GM23338 (cell line): ENCODE measurements at regions not wholly inside any gene's neighbourhood (a gene's known extent, or its start where the extent isn't known, plus 50 kb on each side); places are given as distances from the start of the nearest gene placed in this dataset.
"Not testable (repeated sequence)": the region's sequence is repeated elsewhere in the genome, so short reads cannot be mapped to it uniquely, and the experiment has no call there.

ENCODE experiments used
- ATAC-seq: fragments of 200-7000 bp; cut with Tn5 transposase; 3 replicates; pipeline ENCODE4 v1.9.1; 2020
- DNase-seq: peaks from one replicate; pipeline ENCODE4 v3.0.0-alpha.2; 2015; ENCODE audit warnings: low spot score
- H2AFZ ChIP-seq: fragments of 200-600 bp; sonication (generic); 2 replicates; pipeline ENCODE4 v1.8.0; 2016; ENCODE audit warnings: antibody characterized with exemption, mild to moderate bottlenecking, moderate library complexity
- H3F3A ChIP-seq: fragments of 200-600 bp; sonication (generic); replicated peaks from 2 replicates; pipeline ENCODE4 v1.8.0; 2017; ENCODE audit warnings: antibody characterized with exemption, mixed run types, low read depth
- H3K27ac ChIP-seq: fragments of 200-600 bp; sonication (generic); 2 replicates; pipeline ENCODE4 v1.6.1; 2016; ENCODE audit warnings: low read depth
- H3K27me3 ChIP-seq: fragments of 200-600 bp; sonication (generic); 2 replicates; pipeline ENCODE4 v1.8.0; 2016; ENCODE audit warnings: mild to moderate bottlenecking, mixed run types, moderate library complexity; ENCODE audit not compliant: insufficient read depth
- H3K36me3 ChIP-seq: fragments of 200-600 bp; sonication (generic); 2 replicates; pipeline ENCODE4 v1.8.0; 2016; ENCODE audit warnings: mild to moderate bottlenecking; ENCODE audit not compliant: insufficient read depth
- H3K4me1 ChIP-seq: fragments of 200-600 bp; sonication (generic); 2 replicates; pipeline ENCODE4 v1.8.0; 2016; ENCODE audit warnings: mild to moderate bottlenecking, moderate library complexity; ENCODE audit not compliant: insufficient read depth
- H3K4me2 ChIP-seq: fragments of 200-600 bp; sonication (generic); 2 replicates; pipeline ENCODE4 v1.7.1; 2017; ENCODE audit warnings: mixed run types
- H3K4me3 ChIP-seq: fragments of 200-600 bp; sonication (generic); 2 replicates; pipeline ENCODE4 v1.6.1; 2016; ENCODE audit warnings: mixed run types
- H3K79me2 ChIP-seq: fragments of 200-600 bp; sonication (generic); replicated peaks from 2 replicates; pipeline ENCODE4 v1.8.0; 2017; ENCODE audit warnings: mild to moderate bottlenecking; ENCODE audit not compliant: insufficient read depth
- H3K9me2 ChIP-seq: fragments of 200-600 bp; sonication (generic); 2 replicates; pipeline ENCODE4 v1.8.0; 2017; ENCODE audit not compliant: insufficient read depth
- H4K20me1 ChIP-seq: fragments of 200-600 bp; sonication (generic); replicated peaks from 2 replicates; pipeline ENCODE4 v1.8.0; 2017; ENCODE audit warnings: mild to moderate bottlenecking; ENCODE audit not compliant: insufficient read depth
- H3K27ac Mint-ChIP-seq: 2 replicates; pipeline ENCODE4 v1.8.0; 2020; ENCODE audit warnings: inconsistent platforms, mild to moderate bottlenecking, moderate library complexity, mixed read lengths
- H3K27me3 Mint-ChIP-seq: 3 replicates; pipeline ENCODE4 v1.8.0; 2022; ENCODE audit warnings: low read depth, mild to moderate bottlenecking, moderate library complexity, mixed read lengths, inconsistent platforms; ENCODE audit not compliant: insufficient read depth, poor library complexity
- H3K36me3 Mint-ChIP-seq: 3 replicates; pipeline ENCODE4 v1.8.0; 2021; ENCODE audit warnings: low read depth, mild to moderate bottlenecking, inconsistent platforms, moderate library complexity, mixed read lengths
- H3K4me1 Mint-ChIP-seq: 3 replicates; pipeline ENCODE4 v1.8.0; 2020; ENCODE audit warnings: mild to moderate bottlenecking, inconsistent platforms, mixed read lengths
- H3K4me3 Mint-ChIP-seq: 3 replicates; pipeline ENCODE4 v1.8.0; 2021; ENCODE audit warnings: moderate library complexity, mild to moderate bottlenecking, inconsistent platforms, mixed read lengths
- H3K9me3 Mint-ChIP-seq: 3 replicates; pipeline ENCODE4 v1.8.0; 2020; ENCODE audit warnings: moderate library complexity, mild to moderate bottlenecking, inconsistent platforms, mixed read lengths
- CREB1 ChIP-seq: fragments of 250-450 bp; sonication (Bioruptor Pico); IDR thresholded peaks from 2 replicates; pipeline ENCODE4 v1.5.0; 2020; ENCODE audit warnings: low read depth, mild to moderate bottlenecking, moderate library complexity
- EZH2phosphoT487 ChIP-seq: fragments of 200-600 bp; sonication (generic); IDR thresholded peaks from one replicate; pipeline ENCODE4 v1.8.1; 2018; ENCODE audit warnings: antibody characterized with exemption; ENCODE audit not compliant: unreplicated experiment
- JUNB ChIP-seq: IDR thresholded peaks from one replicate; pipeline ENCODE4 v1.6.1; 2016; ENCODE audit warnings: antibody characterized with exemption; ENCODE audit not compliant: unreplicated experiment
- POLR2AphosphoS5 ChIP-seq: IDR thresholded peaks from 2 replicates; pipeline ENCODE4 v1.6.1; 2016; ENCODE audit warnings: antibody characterized with exemption, low read depth
- ZNF114 ChIP-seq: fragments of 250-450 bp; sonication (Bioruptor Pico); IDR thresholded peaks from 2 replicates; pipeline ENCODE4 v1.5.0; 2020; ENCODE audit warnings: mild to moderate bottlenecking, moderate library complexity
- TF ChIP-seq, protein P1 (sequence below): fragments of 250-450 bp; sonication (Bioruptor Pico); IDR thresholded peaks from 2 replicates; pipeline ENCODE4 v1.5.0; 2020; ENCODE audit warnings: mild to moderate bottlenecking, moderate library complexity
- TF ChIP-seq, protein P2 (sequence below), 2 experiments: fragments of 200-600 bp in 1 of 2; sonication (generic) in 1 of 2; conservative IDR thresholded peaks; 2 replicates each; pipeline versions ENCODE4 v1.5.1 to v1.6.1; 2016 to 2017; ENCODE audit warnings: antibody characterized with exemption in 2 of 2, low read depth in 2 of 2, mild to moderate bottlenecking in 2 of 2, moderate library complexity in 1 of 2

DNA sequence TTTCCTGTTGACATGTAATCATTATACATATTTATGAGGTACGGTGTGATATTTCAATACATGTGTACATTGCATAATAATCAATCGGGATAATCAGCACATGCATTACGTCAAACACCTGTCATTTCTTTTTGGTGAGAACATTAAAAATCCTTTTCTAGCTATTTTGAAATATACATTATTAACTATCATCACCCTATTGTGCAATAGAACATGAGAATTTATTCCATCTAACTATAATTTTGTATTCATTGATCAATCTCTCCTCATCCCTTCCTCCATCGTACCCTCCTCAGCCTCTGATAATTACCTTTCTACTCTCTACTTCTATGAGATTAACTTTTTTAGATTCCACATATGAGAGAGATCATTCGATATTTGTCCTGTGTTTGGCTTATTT lies 170.9 kb upstream of the GHR start (continued):
- TF ChIP-seq, protein P1, sequence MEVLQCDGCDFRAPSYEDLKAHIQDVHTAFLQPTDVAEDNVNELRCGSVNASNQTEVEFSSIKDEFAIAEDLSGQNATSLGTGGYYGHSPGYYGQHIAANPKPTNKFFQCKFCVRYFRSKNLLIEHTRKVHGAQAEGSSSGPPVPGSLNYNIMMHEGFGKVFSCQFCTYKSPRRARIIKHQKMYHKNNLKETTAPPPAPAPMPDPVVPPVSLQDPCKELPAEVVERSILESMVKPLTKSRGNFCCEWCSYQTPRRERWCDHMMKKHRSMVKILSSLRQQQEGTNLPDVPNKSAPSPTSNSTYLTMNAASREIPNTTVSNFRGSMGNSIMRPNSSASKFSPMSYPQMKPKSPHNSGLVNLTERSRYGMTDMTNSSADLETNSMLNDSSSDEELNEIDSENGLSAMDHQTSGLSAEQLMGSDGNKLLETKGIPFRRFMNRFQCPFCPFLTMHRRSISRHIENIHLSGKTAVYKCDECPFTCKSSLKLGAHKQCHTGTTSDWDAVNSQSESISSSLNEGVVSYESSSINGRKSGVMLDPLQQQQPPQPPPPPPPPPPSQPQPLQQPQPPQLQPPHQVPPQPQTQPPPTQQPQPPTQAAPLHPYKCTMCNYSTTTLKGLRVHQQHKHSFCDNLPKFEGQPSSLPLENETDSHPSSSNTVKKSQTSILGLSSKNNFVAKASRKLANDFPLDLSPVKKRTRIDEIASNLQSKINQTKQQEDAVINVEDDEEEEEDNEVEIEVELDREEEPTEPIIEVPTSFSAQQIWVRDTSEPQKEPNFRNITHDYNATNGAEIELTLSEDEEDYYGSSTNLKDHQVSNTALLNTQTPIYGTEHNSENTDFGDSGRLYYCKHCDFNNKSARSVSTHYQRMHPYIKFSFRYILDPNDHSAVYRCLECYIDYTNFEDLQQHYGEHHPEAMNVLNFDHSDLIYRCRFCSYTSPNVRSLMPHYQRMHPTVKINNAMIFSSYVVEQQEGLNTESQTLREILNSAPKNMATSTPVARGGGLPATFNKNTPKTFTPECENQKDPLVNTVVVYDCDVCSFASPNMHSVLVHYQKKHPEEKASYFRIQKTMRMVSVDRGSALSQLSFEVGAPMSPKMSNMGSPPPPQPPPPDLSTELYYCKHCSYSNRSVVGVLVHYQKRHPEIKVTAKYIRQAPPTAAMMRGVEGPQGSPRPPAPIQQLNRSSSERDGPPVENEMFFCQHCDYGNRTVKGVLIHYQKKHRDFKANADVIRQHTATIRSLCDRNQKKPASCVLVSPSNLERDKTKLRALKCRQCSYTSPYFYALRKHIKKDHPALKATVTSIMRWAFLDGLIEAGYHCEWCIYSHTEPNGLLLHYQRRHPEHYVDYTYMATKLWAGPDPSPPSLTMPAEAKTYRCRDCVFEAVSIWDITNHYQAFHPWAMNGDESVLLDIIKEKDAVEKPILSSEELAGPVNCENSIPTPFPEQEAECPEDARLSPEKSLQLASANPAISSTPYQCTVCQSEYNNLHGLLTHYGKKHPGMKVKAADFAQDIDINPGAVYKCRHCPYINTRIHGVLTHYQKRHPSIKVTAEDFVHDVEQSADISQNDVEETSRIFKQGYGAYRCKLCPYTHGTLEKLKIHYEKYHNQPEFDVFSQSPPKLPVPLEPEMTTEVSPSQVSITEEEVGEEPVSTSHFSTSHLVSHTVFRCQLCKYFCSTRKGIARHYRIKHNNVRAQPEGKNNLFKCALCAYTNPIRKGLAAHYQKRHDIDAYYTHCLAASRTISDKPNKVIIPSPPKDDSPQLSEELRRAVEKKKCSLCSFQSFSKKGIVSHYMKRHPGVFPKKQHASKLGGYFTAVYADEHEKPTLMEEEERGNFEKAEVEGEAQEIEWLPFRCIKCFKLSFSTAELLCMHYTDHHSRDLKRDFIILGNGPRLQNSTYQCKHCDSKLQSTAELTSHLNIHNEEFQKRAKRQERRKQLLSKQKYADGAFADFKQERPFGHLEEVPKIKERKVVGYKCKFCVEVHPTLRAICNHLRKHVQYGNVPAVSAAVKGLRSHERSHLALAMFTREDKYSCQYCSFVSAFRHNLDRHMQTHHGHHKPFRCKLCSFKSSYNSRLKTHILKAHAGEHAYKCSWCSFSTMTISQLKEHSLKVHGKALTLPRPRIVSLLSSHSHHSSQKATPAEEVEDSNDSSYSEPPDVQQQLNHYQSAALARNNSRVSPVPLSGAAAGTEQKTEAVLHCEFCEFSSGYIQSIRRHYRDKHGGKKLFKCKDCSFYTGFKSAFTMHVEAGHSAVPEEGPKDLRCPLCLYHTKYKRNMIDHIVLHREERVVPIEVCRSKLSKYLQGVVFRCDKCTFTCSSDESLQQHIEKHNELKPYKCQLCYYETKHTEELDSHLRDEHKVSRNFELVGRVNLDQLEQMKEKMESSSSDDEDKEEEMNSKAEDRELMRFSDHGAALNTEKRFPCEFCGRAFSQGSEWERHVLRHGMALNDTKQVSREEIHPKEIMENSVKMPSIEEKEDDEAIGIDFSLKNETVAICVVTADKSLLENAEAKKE (CRISPR knock-in tag): no peak
- TF ChIP-seq POLR2AphosphoS5 (no peak), ZNF114 (CRISPR knock-in tag) (no peak), JUNB (no peak), CREB1 (CRISPR knock-in tag) (no peak), EZH2phosphoT487 (no peak)
- TF ChIP-seq, protein P2, sequence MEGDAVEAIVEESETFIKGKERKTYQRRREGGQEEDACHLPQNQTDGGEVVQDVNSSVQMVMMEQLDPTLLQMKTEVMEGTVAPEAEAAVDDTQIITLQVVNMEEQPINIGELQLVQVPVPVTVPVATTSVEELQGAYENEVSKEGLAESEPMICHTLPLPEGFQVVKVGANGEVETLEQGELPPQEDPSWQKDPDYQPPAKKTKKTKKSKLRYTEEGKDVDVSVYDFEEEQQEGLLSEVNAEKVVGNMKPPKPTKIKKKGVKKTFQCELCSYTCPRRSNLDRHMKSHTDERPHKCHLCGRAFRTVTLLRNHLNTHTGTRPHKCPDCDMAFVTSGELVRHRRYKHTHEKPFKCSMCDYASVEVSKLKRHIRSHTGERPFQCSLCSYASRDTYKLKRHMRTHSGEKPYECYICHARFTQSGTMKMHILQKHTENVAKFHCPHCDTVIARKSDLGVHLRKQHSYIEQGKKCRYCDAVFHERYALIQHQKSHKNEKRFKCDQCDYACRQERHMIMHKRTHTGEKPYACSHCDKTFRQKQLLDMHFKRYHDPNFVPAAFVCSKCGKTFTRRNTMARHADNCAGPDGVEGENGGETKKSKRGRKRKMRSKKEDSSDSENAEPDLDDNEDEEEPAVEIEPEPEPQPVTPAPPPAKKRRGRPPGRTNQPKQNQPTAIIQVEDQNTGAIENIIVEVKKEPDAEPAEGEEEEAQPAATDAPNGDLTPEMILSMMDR (conservative IDR thresholded peaks at IDR 0.05; ENCODE audit: low read depth in 2 of 2): no peak

DNA sequence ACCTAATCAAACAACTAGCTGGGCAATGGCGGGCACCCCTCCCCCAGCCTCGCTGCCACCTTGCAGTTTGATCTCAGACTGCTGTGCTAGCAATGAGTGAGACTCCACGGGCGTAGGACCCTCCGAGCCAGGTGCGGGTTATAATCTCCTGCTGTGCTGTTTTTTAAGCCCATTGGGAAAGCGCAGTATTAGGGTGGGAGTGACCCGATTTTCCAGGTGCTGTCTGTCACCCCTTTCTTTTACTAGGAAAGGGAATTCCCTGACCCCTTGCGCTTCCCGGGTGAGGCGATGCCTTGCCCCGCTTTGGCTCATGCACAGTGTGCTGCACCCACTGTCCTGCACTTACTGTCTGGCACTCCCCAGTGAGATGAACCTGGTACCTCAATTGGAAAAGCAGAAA lies 163.3 kb upstream of the GHR start:
- H3K4me3 ChIP-seq, H3K27me3 Mint-ChIP-seq, H3K4me2 ChIP-seq, H4K20me1 ChIP-seq, H3K4me3 Mint-ChIP-seq, DNase-seq, H3K4me1 ChIP-seq, H3K4me1 Mint-ChIP-seq, ATAC-seq, H3K79me2 ChIP-seq, H3K36me3 ChIP-seq, H3K27ac ChIP-seq, H3K27me3 ChIP-seq, H3K27ac Mint-ChIP-seq, H3F3A ChIP-seq, H2AFZ ChIP-seq, H3K9me2 ChIP-seq: not testable (repeated sequence)
- Mint-ChIP-seq H3K36me3 (peaks cover 12% of the 10 kb centered on the region; the same call in 2 of the 3 replicates), H3K9me3 (peaks cover 70% of the 10 kb centered on the region)
